H9 (cell line): ENCODE measurements at regions not wholly inside any gene's neighbourhood (a gene's known extent, or its start where the extent isn't known, plus 50 kb on each side); places are given as distances from the start of the nearest gene placed in this dataset.

ENCODE experiments used
- DNase-seq: peaks from one replicate; pipeline ENCODE4 v3.0.0-alpha.2; 2017
- H2AFZ ChIP-seq: one replicate; pipeline ENCODE4 v1.6.1; 2013; ENCODE audit warnings: mild to moderate bottlenecking, low read length, control low read depth, moderate library complexity
- H2AK5ac ChIP-seq: 2 replicates; pipeline ENCODE4 v1.6.1; 2013; ENCODE audit warnings: low read length, control low read depth, mixed read lengths; ENCODE audit not compliant: insufficient read length
- H2BK120ac ChIP-seq: one replicate; pipeline ENCODE4 v1.6.1; 2013; ENCODE audit warnings: low read depth, mild to moderate bottlenecking, low read length, control low read depth, inconsistent platforms; ENCODE audit not compliant: poor library complexity, severe bottlenecking
- H2BK12ac ChIP-seq: 2 replicates; pipeline ENCODE4 v1.6.1; 2013; ENCODE audit warnings: low read length, control low read depth, mixed read lengths, low read depth; ENCODE audit not compliant: insufficient read length
- H2BK15ac ChIP-seq: 2 replicates; pipeline ENCODE4 v1.6.1; 2013; ENCODE audit warnings: low read depth, low read length, control low read depth
- H2BK20ac ChIP-seq: one replicate; pipeline ENCODE4 v1.6.1; 2013; ENCODE audit warnings: low read depth, mild to moderate bottlenecking, low read length, control low read depth, inconsistent platforms; ENCODE audit not compliant: poor library complexity, severe bottlenecking
- H2BK5ac ChIP-seq: 2 replicates; pipeline ENCODE4 v1.6.1; 2013; ENCODE audit warnings: low read length, control low read depth, mixed read lengths; ENCODE audit not compliant: insufficient read length
- H3K14ac ChIP-seq: 2 replicates; pipeline ENCODE4 v1.6.1; 2013; ENCODE audit warnings: low read length, control low read depth; ENCODE audit not compliant: insufficient read depth
- H3K18ac ChIP-seq: 2 replicates; pipeline ENCODE4 v1.6.1; 2013; ENCODE audit warnings: low read depth, mild to moderate bottlenecking, mixed read lengths, low read length, control low read depth; ENCODE audit not compliant: insufficient read length
- H3K23ac ChIP-seq: 2 replicates; pipeline ENCODE4 v1.6.1; 2013; ENCODE audit warnings: low read length, control low read depth, mixed read lengths, low read depth; ENCODE audit not compliant: insufficient read length
- H3K23me2 ChIP-seq: 2 replicates; pipeline ENCODE4 v1.6.1; 2013; ENCODE audit warnings: low read depth, mild to moderate bottlenecking, mixed read lengths, low read length, control low read depth; ENCODE audit not compliant: insufficient read length, poor library complexity, severe bottlenecking
- H3K27ac ChIP-seq: 2 replicates; pipeline ENCODE4 v1.5.1; 2013; ENCODE audit warnings: low read length, control low read depth, mixed read lengths, low read depth; ENCODE audit not compliant: insufficient read length
- H3K27me3 ChIP-seq: 2 replicates; pipeline ENCODE4 v1.6.1; 2013; ENCODE audit warnings: low read length, control low read depth, inconsistent platforms; ENCODE audit not compliant: insufficient read depth
- H3K4ac ChIP-seq: 2 replicates; pipeline ENCODE4 v1.6.1; 2013; ENCODE audit warnings: low read depth, mild to moderate bottlenecking, control low read depth, inconsistent platforms, low read length, moderate library complexity
- H3K4me1 ChIP-seq: 2 replicates; pipeline ENCODE4 v1.6.1; 2013; ENCODE audit warnings: low read length, control low read depth, inconsistent platforms; ENCODE audit not compliant: insufficient read depth
- H3K4me2 ChIP-seq: 2 replicates; pipeline ENCODE4 v1.6.1; 2013; ENCODE audit warnings: low read length, control low read depth, mixed read lengths; ENCODE audit not compliant: insufficient read length, insufficient read depth
- H3K56ac ChIP-seq: 2 replicates; pipeline ENCODE4 v1.6.1; 2013; ENCODE audit warnings: low read depth, mild to moderate bottlenecking, mixed read lengths, low read length, control low read depth; ENCODE audit not compliant: insufficient read length
- H3K79me1 ChIP-seq: 2 replicates; pipeline ENCODE4 v1.6.1; 2013; ENCODE audit warnings: low read depth, mild to moderate bottlenecking, moderate library complexity, low read length, control low read depth, inconsistent platforms; ENCODE audit not compliant: insufficient read depth, poor library complexity, severe bottlenecking
- H3K79me2 ChIP-seq: 2 replicates; pipeline ENCODE4 v1.6.1; 2013; ENCODE audit warnings: low read length, control low read depth, inconsistent platforms; ENCODE audit not compliant: insufficient read depth
- H3K9ac ChIP-seq: 2 replicates; pipeline ENCODE4 v1.6.1; 2013; ENCODE audit warnings: low read length, control low read depth, mixed read lengths; ENCODE audit not compliant: insufficient read length; ENCODE audit errors: extremely low read depth
- H3K9me3 ChIP-seq: one replicate; pipeline ENCODE4 v1.6.1; 2013; ENCODE audit warnings: low read depth, low read length, inconsistent platforms; ENCODE audit not compliant: control insufficient read depth
- H3T11ph ChIP-seq: one replicate; pipeline ENCODE4 v1.6.1; 2013; ENCODE audit warnings: mild to moderate bottlenecking, low read length, control low read depth, inconsistent platforms
- H4K20me1 ChIP-seq: one replicate; pipeline ENCODE4 v1.6.1; 2013; ENCODE audit not compliant: control insufficient read depth, insufficient read length, insufficient read depth
- H4K5ac ChIP-seq: 2 replicates; pipeline ENCODE4 v1.6.1; 2013; ENCODE audit warnings: low read depth, mild to moderate bottlenecking, mixed read lengths, low read length, control low read depth; ENCODE audit not compliant: insufficient read length
- H4K8ac ChIP-seq: replicated peaks from 2 replicates; pipeline ENCODE4 v1.6.1; 2013; ENCODE audit warnings: low read length, control low read depth, mixed read lengths, low read depth; ENCODE audit not compliant: insufficient read length
- H4K91ac ChIP-seq: 2 replicates; pipeline ENCODE4 v1.6.1; 2013; ENCODE audit warnings: low read depth, mild to moderate bottlenecking, moderate library complexity, mixed read lengths, low read length, control low read depth; ENCODE audit not compliant: insufficient read length
- H3K27ac Mint-ChIP-seq, 3 experiments: 2 replicates in 2 of 3; 3 replicates in 1 of 3; pipeline ENCODE4 v1.8.0; 2020 to 2021; ENCODE audit warnings: mixed read lengths in 3 of 3, mild to moderate bottlenecking in 1 of 3, moderate library complexity in 1 of 3
- H3K27me3 Mint-ChIP-seq: 2 replicates; pipeline ENCODE4 v1.8.0; 2021; ENCODE audit warnings: low read depth, mild to moderate bottlenecking, moderate library complexity, mixed read lengths
- H3K36me3 Mint-ChIP-seq, 3 experiments: 2 replicates in 2 of 3; 3 replicates in 1 of 3; pipeline ENCODE4 v1.8.0; 2020 to 2021; ENCODE audit warnings: low read depth in 3 of 3, mixed read lengths in 3 of 3; ENCODE audit not compliant: insufficient read depth in 1 of 3
- H3K4me1 Mint-ChIP-seq, 2 experiments: 2 replicates each; pipeline ENCODE4 v1.8.0; 2020; ENCODE audit warnings: mixed read lengths in 2 of 2
- H3K4me3 Mint-ChIP-seq, 2 experiments: 2 replicates in 1 of 2; 3 replicates in 1 of 2; pipeline ENCODE4 v1.8.0; 2020 to 2021; ENCODE audit warnings: mild to moderate bottlenecking in 2 of 2, mixed read lengths in 2 of 2, moderate library complexity in 1 of 2
- H3K9me3 Mint-ChIP-seq, 2 experiments: 2 replicates in 1 of 2; 3 replicates in 1 of 2; pipeline ENCODE4 v1.8.0; 2020; ENCODE audit warnings: mild to moderate bottlenecking in 2 of 2, mixed read lengths in 2 of 2, moderate library complexity in 1 of 2
- CTCF ChIP-seq: fragments of 200-600 bp; sonication (generic); conservative IDR thresholded peaks from 3 replicates; pipeline ENCODE4 v1.8.0; 2021; ENCODE audit warnings: antibody characterized with exemption, mild to moderate bottlenecking
- WGBS: extraction: QIAGEN DNeasy Blood & Tissue Kit; methylation state at CpG from one replicate; pipeline ENCODE4 v1.1.7; 2013; ENCODE audit warnings: missing lambda C conversion rate, low lambda C conversion rate, mixed read lengths; ENCODE audit not compliant: insufficient read length; ENCODE audit errors: extremely low coverage; 5-methylcytosine and 5-hydroxymethylcytosine counted together

- Histone ChIP-seq H3K18ac (no peak overlapping the region), H3K23ac (no peak overlapping the region), H2BK20ac (no peak overlapping the region), H3K4me1 (no peaks in the 10 kb centered on the region), H4K20me1 (no peaks in the 10 kb centered on the region), H2BK12ac (no peak overlapping the region), H3K56ac (no peak overlapping the region), H2BK120ac (no peak overlapping the region), H3K14ac (no peak overlapping the region), H4K8ac (no peak overlapping the region), H3K4ac (no peak overlapping the region), H3K9ac (no peak overlapping the region), H2BK15ac (no peak overlapping the region), H3T11ph (no peak overlapping the region), H2AK5ac (no peak overlapping the region), H3K79me2 (no peaks in the 10 kb centered on the region), H2AFZ (no peak overlapping the region), H2BK5ac (no peak overlapping the region), H3K23me2 (no peaks in the 10 kb centered on the region), H4K91ac (no peak overlapping the region), H3K27ac (no peak overlapping the region), H3K9me3 (no peaks in the 10 kb centered on the region), H3K79me1 (no peaks in the 10 kb centered on the region), H3K4me2 (no peak overlapping the region), H3K27me3 (no peaks in the 10 kb centered on the region), H4K5ac (no peak overlapping the region)
- Mint-ChIP-seq H3K36me3 (no peaks in the 10 kb centered on the region), H3K27ac (no peak overlapping the region; a peak in 2 of 7 replicates), H3K27me3 (peaks cover 5% of the 10 kb centered on the region), H3K4me3 (no peak overlapping the region), H3K9me3 (no peaks in the 10 kb centered on the region), H3K4me1 (0 out of 4 replicates have a peak, but pooled peaks cover 0 to under 1% of the 10 kb centered on the region in 2 experiments)
- TF ChIP-seq CTCF = peak; percentile 39; the same call in 2 of the 3 replicates
- no CpG with 5 or more reads among the region's 7 CpGs for WGBS
- peak; percentile 65 for DNase-seq
Measured at GRCh38 chr10:43904301-43904700, 255.6 kb upstream of the ZNF32 start.
